ENCODE measurements at regions not wholly inside any gene's neighbourhood (a gene's known extent, or its start where the extent isn't known, plus 50 kb on each side); places are given as distances from the start of the nearest gene placed in this dataset.

GRCh38 chr10:110409926-110410325 lies 87.8 kb upstream of the DUSP5 start:
- no peak overlapping the region for H3K27ac ChIP-seq
- H3K4me1 ChIP-seq, result peaks cover 23% of the 10 kb centered on the region
- no peaks in the 10 kb centered on the region for H3K9me3 ChIP-seq (replicated peaks)
- no peaks in the 10 kb centered on the region; the same call in 1 of the 2 replicates for H3K27me3 ChIP-seq
- H3K36me3 ChIP-seq, result no peaks in the 10 kb centered on the region
- no peak overlapping the region for H3K4me3 ChIP-seq
- DNase-seq, result no peak

GRCh38 chr10:110410329-110411046 lies 87.2 kb upstream of the DUSP5 start:
- Histone ChIP-seq H3K4me3 (no peak overlapping the region), H3K27me3 (no peaks in the 10 kb centered on the region; the same call in 1 of the 2 replicates), H3K36me3 (no peaks in the 10 kb centered on the region), H3K27ac (no peak overlapping the region), H3K4me1 (peaks cover 27% of the 10 kb centered on the region), H3K9me3 (replicated peaks) (no peaks in the 10 kb centered on the region)
- DNase-seq, result peak; percentile 31 to 45

GRCh38 chr10:110411047-110411410 lies 86.7 kb upstream of the DUSP5 start:
- no peak for DNase-seq
- Histone ChIP-seq H3K27ac (no peak overlapping the region), H3K4me1 (peaks cover 27% of the 10 kb centered on the region), H3K4me3 (no peak overlapping the region), H3K9me3 (replicated peaks) (no peaks in the 10 kb centered on the region), H3K27me3 (no peaks in the 10 kb centered on the region; the same call in 1 of the 2 replicates), H3K36me3 (no peaks in the 10 kb centered on the region)

- H3K4me1 ChIP-seq, result peaks cover 27% of the 10 kb centered on the region
- H3K36me3 ChIP-seq, result no peaks in the 10 kb centered on the region
- no peaks in the 10 kb centered on the region; the same call in 1 of the 2 replicates for H3K27me3 ChIP-seq
- H3K4me3 ChIP-seq, result no peak overlapping the region
- no peaks in the 10 kb centered on the region for H3K9me3 ChIP-seq (replicated peaks)
- DNase-seq, result no peak
- H3K27ac ChIP-seq, result no peak overlapping the region
Observed at GRCh38 chr10:110413049-110413783, 84.5 kb upstream of the DUSP5 start.

GRCh38 chr10:110413903-110414547 lies 83.7 kb upstream of the DUSP5 start:
- DNase-seq, result no peak
- H3K4me3 ChIP-seq, result no peak overlapping the region
- H3K36me3 ChIP-seq, result no peaks in the 10 kb centered on the region
- peaks cover 27% of the 10 kb centered on the region for H3K4me1 ChIP-seq
- no peaks in the 10 kb centered on the region for H3K9me3 ChIP-seq (replicated peaks)
- no peaks in the 10 kb centered on the region; the same call in 1 of the 2 replicates for H3K27me3 ChIP-seq
- no peak overlapping the region for H3K27ac ChIP-seq

GRCh38 chr10:110414548-110415309 lies 83.0 kb upstream of the DUSP5 start:
- DNase-seq, result no peak
- H3K4me1 ChIP-seq, result peaks cover 27% of the 10 kb centered on the region
- H3K9me3 ChIP-seq (replicated peaks), result no peaks in the 10 kb centered on the region
- no peaks in the 10 kb centered on the region; the same call in 1 of the 2 replicates for H3K27me3 ChIP-seq
- no peaks in the 10 kb centered on the region for H3K36me3 ChIP-seq
- no peak overlapping the region for H3K27ac ChIP-seq
- no peak overlapping the region for H3K4me3 ChIP-seq

- H3K27ac ChIP-seq, result no peak overlapping the region
- H3K36me3 ChIP-seq, result no peaks in the 10 kb centered on the region
- H3K4me1 ChIP-seq, result peaks cover 20% of the 10 kb centered on the region
- DNase-seq, result no peak
- no peaks in the 10 kb centered on the region for H3K9me3 ChIP-seq (replicated peaks)
- no peak overlapping the region for H3K4me3 ChIP-seq
- H3K27me3 ChIP-seq, result no peaks in the 10 kb centered on the region; the same call in 1 of the 2 replicates
Observed at GRCh38 chr10:110415809-110416208, 81.9 kb upstream of the DUSP5 start.

- Histone ChIP-seq H3K27ac (no peak overlapping the region), H3K27me3 (no peaks in the 10 kb centered on the region; the same call in 1 of the 2 replicates), H3K9me3 (replicated peaks) (no peaks in the 10 kb centered on the region), H3K4me3 (no peak overlapping the region), H3K36me3 (no peaks in the 10 kb centered on the region), H3K4me1 (peaks cover 16% of the 10 kb centered on the region)
- DNase-seq, result no peak
Observed at GRCh38 chr10:110416776-110417711, 80.7 kb upstream of the DUSP5 start.

GRCh38 chr10:110418218-110418617 lies 79.5 kb upstream of the DUSP5 start:
- no peak overlapping the region for H3K27ac ChIP-seq
- H3K27me3 ChIP-seq, result no peaks in the 10 kb centered on the region
- peaks cover 16% of the 10 kb centered on the region for H3K4me1 ChIP-seq
- no peak for DNase-seq
- H3K36me3 ChIP-seq, result no peaks in the 10 kb centered on the region
- H3K4me3 ChIP-seq, result no peak overlapping the region
- no peaks in the 10 kb centered on the region for H3K9me3 ChIP-seq (replicated peaks)

GRCh38 chr10:110419265-110419664 lies 78.4 kb upstream of the DUSP5 start:
- Histone ChIP-seq H3K9me3 (replicated peaks) (no peaks in the 10 kb centered on the region), H3K4me3 (no peak overlapping the region), H3K27me3 (no peaks in the 10 kb centered on the region), H3K4me1 (peaks cover 10% of the 10 kb centered on the region), H3K27ac (no peak overlapping the region), H3K36me3 (no peaks in the 10 kb centered on the region)
- DNase-seq, result no peak

GRCh38 chr10:110420401-110421193 lies 77.1 kb upstream of the DUSP5 start:
- no peak overlapping the region for H3K27ac ChIP-seq
- no peaks in the 10 kb centered on the region; the same call in none of the 2 replicates for H3K4me1 ChIP-seq
- H3K9me3 ChIP-seq (replicated peaks), result no peaks in the 10 kb centered on the region
- H3K4me3 ChIP-seq, result no peak overlapping the region
- no peaks in the 10 kb centered on the region for H3K27me3 ChIP-seq
- no peak for DNase-seq
- H3K36me3 ChIP-seq, result no peaks in the 10 kb centered on the region

GRCh38 chr10:110421512-110422138 lies 76.1 kb upstream of the DUSP5 start:
- Histone ChIP-seq H3K4me1 (peaks cover 9% of the 10 kb centered on the region; the same call in 1 of the 2 replicates), H3K27ac (no peak overlapping the region), H3K9me3 (replicated peaks) (no peaks in the 10 kb centered on the region), H3K36me3 (no peaks in the 10 kb centered on the region), H3K4me3 (no peak overlapping the region), H3K27me3 (no peaks in the 10 kb centered on the region; the same call in 1 of the 2 replicates)
- DNase-seq, result no peak

GRCh38 chr10:110422548-110422947 lies 75.2 kb upstream of the DUSP5 start:
- no peak for DNase-seq
- Histone ChIP-seq H3K9me3 (replicated peaks) (no peaks in the 10 kb centered on the region), H3K36me3 (no peaks in the 10 kb centered on the region), H3K27me3 (no peaks in the 10 kb centered on the region; the same call in 1 of the 2 replicates), H3K4me3 (no peak overlapping the region), H3K27ac (no peak overlapping the region), H3K4me1 (peaks cover 10% of the 10 kb centered on the region; the same call in 1 of the 2 replicates)

All from SJCRH30 (cell line).